Testis (tissue), 2 donors: ENCODE measurements at regions not wholly inside any gene's neighbourhood (a gene's known extent, or its start where the extent isn't known, plus 50 kb on each side); places are given as distances from the start of the nearest gene placed in this dataset.

Experiments used
- CTCF ChIP-seq, 3 experiments: fragments of 450-650 bp in 2 of 3; fragments of 200-600 bp in 1 of 3; sonication (generic) in 1 of 3; IDR thresholded peaks; one replicate each; pipeline ENCODE4 v1.5.1; 2016 to 2019; ENCODE audit warnings: antibody characterized with exemption in 3 of 3, mild to moderate bottlenecking in 2 of 3, moderate library complexity in 1 of 3
- POLR2A ChIP-seq: fragments of 450-650 bp; IDR thresholded peaks from one replicate; pipeline ENCODE4 v1.6.1; 2017; ENCODE audit warnings: antibody characterized with exemption, mild to moderate bottlenecking, moderate library complexity

GRCh38 chr3:36248374-36248773, 131.9 kb upstream of the STAC start:
- TF ChIP-seq CTCF (IDR thresholded peaks at IDR 0.05): no peak
- TF ChIP-seq POLR2A: no peak
